DMS 273 (cell line): ENCODE measurements at regions not wholly inside any gene's neighbourhood (a gene's known extent, or its start where the extent isn't known, plus 50 kb on each side); places are given as distances from the start of the nearest gene placed in this dataset.
"Not testable (repeated sequence)": the region's sequence is repeated elsewhere in the genome, so short reads cannot be mapped to it uniquely, and the experiment has no call there.

Experiments used
- DNase-seq: peaks from one replicate; lab custom pipeline; 2025; ENCODE audit not compliant: unreplicated experiment; lab: John Stamatoyannopoulos, UW

DNA sequence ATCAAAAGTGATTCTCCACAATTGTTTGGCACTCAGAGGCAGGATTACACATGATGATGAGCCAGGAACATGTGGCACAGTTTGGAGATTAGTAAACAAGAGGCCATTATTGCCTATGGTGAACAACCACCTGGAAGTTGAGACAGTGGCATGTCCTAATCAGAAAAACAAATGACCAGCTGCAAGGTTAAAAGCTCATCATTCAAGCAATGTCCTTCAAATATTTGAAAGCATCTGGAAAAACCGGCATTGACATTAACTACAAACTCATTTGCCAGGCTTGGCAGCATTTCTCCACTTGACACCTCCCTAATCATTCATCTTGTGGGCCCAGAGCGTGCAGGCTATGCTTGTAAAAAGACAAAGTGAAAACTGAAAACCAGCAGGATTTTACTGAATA, 80.6 kb upstream of the MEGF10 start:
- peak; percentile 5 for DNase-seq

- DNase-seq: no peak
Measured at GRCh38 chr5:127213231-127213630, 77.4 kb upstream of the MEGF10 start.

DNA sequence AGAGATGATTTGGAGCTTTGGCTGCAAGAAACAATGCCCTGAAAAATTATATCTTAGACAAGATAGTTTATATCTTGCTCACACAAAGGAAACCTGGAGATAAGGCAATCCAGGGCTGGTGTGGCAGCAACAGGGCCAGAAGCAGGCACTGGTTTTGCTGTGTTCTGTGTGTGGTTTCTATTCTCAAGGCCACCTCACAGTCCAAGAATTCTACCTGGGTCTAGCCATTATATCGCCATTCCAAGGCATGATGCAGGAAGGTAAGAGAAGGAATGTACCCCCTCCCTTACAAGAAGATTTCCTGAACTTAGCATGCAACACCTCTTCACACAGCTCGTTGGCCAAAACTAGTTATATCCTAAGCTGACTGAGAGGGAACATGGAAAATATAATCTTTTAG, 74.5 kb upstream of the MEGF10 start:
- no peak for DNase-seq

- DNase-seq: no peak
Measured at GRCh38 chr5:127216898-127217675, 73.5 kb upstream of the MEGF10 start.

DNA sequence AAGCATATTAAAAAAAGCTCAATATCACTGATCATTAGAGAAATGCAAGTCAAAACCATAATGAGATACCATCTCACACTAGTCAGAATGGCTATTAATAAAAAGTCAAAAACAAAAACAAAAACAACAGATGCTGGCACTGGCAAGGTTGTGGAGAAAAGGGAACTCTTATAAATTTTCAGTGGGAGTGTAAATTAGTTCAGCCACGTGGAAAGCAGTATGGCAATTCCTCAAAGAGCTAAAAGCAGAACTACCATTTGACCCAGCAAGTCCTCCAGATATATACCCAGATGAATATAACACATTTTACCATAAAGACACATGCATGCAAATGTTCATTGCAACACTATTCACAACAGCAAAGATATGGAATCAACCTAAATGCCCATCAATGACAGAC, 68.7 kb upstream of the MEGF10 start:
- not testable (repeated sequence) for DNase-seq

- not testable (repeated sequence) for DNase-seq
Measured at GRCh38 chr5:127222571-127223156, 67.9 kb upstream of the MEGF10 start.

DNA sequence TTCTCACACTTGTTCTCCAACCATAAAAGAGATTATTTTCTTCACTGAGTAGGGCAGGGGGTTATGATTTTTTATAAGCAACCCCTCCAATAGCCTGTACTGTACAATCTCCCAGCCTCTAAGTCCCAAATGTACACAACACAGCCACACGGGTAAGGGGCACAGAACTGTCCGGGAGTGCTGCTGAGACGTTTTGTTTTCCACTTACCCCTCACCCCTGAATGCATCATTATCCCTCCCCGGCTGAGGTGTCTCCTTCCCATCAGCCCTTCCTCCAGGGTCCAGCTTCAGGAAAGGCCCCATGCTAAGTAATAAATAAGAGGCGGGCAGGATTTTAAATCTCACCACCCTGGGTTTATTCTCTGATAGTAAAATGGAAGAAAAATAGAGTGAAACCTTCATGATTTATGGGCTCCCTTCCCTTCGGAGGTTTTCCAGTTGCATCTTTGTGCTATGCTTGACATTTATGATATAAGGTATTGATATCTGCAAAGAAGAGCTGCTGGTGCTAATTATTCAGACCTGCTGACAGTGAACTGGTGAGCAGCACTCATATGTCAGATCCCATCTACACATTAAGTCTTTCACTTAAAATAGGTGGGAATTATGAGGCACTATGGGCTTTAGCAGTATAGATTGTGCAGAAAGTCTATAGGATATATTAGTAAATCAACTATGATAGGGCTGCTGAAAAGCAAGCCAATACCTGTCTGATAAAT, 67.2 kb upstream of the MEGF10 start:
- no peak for DNase-seq

DNA sequence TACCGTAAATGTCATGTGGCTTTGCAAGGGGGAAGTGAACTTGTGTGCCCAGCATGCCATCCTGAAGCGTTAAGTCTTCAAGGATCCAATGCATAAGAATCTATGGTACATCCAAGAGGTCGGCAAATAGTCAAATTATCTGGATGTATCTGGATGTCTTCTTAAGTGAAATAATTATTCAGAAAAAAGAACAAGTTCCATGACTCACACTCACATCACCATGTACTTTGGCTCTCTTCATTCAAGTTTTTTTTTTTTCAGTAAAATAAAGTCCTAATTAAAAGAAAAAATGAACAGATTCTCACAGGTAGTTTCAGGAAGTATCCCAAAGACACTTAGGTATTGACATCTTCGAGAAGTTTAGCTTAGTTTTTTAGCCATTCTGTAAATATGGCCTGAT, 62.7 kb upstream of the MEGF10 start:
- DNase-seq: no peak

DNA sequence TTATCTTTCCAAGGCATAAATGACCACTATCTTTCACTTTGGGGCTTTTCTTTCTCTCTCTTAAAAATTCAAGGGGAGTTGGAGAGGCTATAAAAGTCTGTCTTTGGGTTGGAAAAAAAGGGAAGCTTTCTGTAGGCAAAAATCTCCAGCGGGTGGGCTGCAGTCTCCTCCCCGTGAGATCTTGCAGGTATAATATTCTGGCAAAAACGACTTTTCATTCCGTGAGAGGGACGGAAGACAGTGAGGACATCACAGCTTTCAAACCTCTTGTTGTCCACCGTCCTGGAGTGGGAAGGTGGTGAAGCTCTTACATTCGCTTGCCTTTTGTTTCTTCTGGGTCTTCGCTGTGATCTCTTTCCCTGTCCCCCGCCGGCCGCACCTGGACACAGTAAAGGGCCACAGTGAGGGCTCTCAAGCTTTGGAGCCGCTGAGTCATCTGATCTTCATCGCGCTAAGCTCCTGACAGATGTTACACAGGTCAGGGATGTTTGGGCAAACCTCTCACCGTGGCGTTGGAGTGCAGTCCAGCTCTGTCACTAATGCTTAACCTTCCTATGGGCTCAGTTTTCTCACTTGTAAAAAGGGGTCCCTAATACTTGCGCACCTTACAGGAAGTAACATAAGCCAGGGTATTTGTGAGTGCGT, 61.9 kb upstream of the MEGF10 start:
- DNase-seq: no peak

- peak; percentile 82 for DNase-seq
Measured at GRCh38 chr5:127229185-127229889, 61.3 kb upstream of the MEGF10 start.

DNA sequence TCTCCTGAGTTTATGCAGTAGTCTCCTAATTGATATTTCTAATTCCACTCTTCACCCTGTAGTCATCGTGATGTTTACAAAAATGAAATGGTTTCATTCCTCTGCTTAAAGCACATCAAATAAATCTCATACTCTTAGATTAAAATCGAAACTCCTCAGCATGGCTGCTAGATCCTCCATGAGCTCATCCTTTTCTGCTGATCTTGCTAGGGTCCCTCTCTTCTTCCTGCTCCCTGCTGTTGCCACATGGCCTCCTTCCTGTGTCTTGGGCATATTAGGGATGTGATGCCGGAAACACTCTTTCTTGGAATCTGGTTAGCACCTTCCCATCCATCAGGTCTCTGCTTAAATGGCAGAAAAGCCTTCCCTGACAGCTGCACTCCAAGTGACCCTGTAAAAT, 59.5 kb upstream of the MEGF10 start:
- no peak for DNase-seq

DNA sequence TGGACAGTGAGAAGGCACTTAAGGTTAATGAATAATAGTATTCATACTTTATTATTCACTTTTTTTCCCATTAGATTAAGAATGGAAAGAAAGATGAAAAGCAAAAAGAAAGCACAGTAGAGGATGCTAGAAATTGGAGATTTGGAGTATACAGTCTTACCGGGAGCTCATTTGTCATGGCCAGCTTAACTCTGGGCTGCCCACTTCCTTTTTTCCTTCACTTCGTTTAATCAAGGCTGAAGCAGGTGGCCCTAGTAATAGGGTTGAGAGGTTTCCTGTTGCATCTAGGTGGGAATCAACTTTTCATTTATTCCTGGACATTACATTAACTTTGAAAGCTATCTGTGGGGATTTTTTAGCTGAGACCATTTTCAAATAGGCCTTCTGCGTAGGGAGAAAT, 57.0 kb upstream of the MEGF10 start:
- no peak for DNase-seq

- no peak for DNase-seq
Measured at GRCh38 chr5:127235136-127235535, 55.5 kb upstream of the MEGF10 start.

- no peak for DNase-seq
Measured at GRCh38 chr5:127236254-127236653, 54.3 kb upstream of the MEGF10 start.
